GM06990 (cell line): ENCODE measurements at regions not wholly inside any gene's neighbourhood (a gene's known extent, or its start where the extent isn't known, plus 50 kb on each side); places are given as distances from the start of the nearest gene placed in this dataset.

Experiments
- DNase-seq: peaks from one replicate; pipeline ENCODE4 v3.0.0-alpha.2; 2011; ENCODE audit not compliant: insufficient read length; ENCODE audit errors: extremely low read depth
- H3K27me3 ChIP-seq: replicated peaks from 2 replicates; pipeline ENCODE4 v1.6.0; 2011; ENCODE audit warnings: low read length; ENCODE audit not compliant: control insufficient read depth, insufficient read depth
- H3K36me3 ChIP-seq: 2 replicates; pipeline ENCODE4 v1.5.1; 2011; ENCODE audit warnings: low read length; ENCODE audit not compliant: control insufficient read depth, insufficient read depth
- H3K4me3 ChIP-seq: replicated peaks from 2 replicates; pipeline ENCODE4 v1.5.1; 2011; ENCODE audit warnings: low read depth, mild to moderate bottlenecking, control low read depth, low read length
- CTCF ChIP-seq: IDR thresholded peaks from 2 replicates; pipeline ENCODE4 v1.5.1; 2011; ENCODE audit warnings: low read length, control low read depth, mild to moderate bottlenecking, inconsistent platforms; ENCODE audit not compliant: insufficient read depth, poor library complexity, severe bottlenecking

- no peaks in the 10 kb centered on the region for H3K36me3 ChIP-seq
- no peak for DNase-seq
- H3K4me3 ChIP-seq: no peak overlapping the region
- no peaks in the 10 kb centered on the region for H3K27me3 ChIP-seq
- TF ChIP-seq CTCF: no peak
These were observed 64.5 kb upstream of the MRI1 start for GRCh38 chr19:13699786-13700185.

- Histone ChIP-seq H3K4me3 (no peak overlapping the region), H3K27me3 (no peaks in the 10 kb centered on the region; the same call in none of the 2 replicates), H3K36me3 (no peaks in the 10 kb centered on the region)
- no peak for DNase-seq
- TF ChIP-seq CTCF: no peak
These were observed 67.5 kb upstream of the MRI1 start for GRCh38 chr19:13696839-13697238.

GRCh38 chr19:13693889-13694288 is 70.4 kb upstream of the MRI1 start:
- Histone ChIP-seq H3K36me3 (no peaks in the 10 kb centered on the region), H3K4me3 (no peak overlapping the region), H3K27me3 (no peaks in the 10 kb centered on the region; the same call in none of the 2 replicates)
- TF ChIP-seq CTCF: no peak
- no peak for DNase-seq

- Histone ChIP-seq H3K36me3 (no peaks in the 10 kb centered on the region), H3K4me3 (no peak overlapping the region), H3K27me3 (no peaks in the 10 kb centered on the region; the same call in none of the 2 replicates)
- TF ChIP-seq CTCF: no peak
- no peak for DNase-seq
These were observed 72.5 kb upstream of the MRI1 start for GRCh38 chr19:13691569-13692435.

GRCh38 chr19:13689085-13689484 is 75.2 kb upstream of the MRI1 start:
- no peaks in the 10 kb centered on the region for H3K36me3 ChIP-seq
- no peak overlapping the region for H3K4me3 ChIP-seq
- no peak for TF ChIP-seq CTCF
- H3K27me3 ChIP-seq: no peaks in the 10 kb centered on the region; the same call in none of the 2 replicates
- DNase-seq: no peak

GRCh38 chr19:13684021-13684420 is 80.3 kb upstream of the MRI1 start:
- H3K27me3 ChIP-seq: no peaks in the 10 kb centered on the region
- H3K36me3 ChIP-seq: no peaks in the 10 kb centered on the region
- DNase-seq: no peak
- no peak overlapping the region for H3K4me3 ChIP-seq
- no peak for TF ChIP-seq CTCF
